PC-9 (cell line): ENCODE measurements at regions not wholly inside any gene's neighbourhood (a gene's known extent, or its start where the extent isn't known, plus 50 kb on each side); places are given as distances from the start of the nearest gene placed in this dataset.

Experiments used
- EZH2 ChIP-seq: fragments of 200-600 bp; sonication (generic); IDR thresholded peaks from 2 replicates; pipeline ENCODE4 v1.8.0; 2017; ENCODE audit warnings: antibody characterized with exemption, low read depth
- TF ChIP-seq, protein P1 (sequence below): fragments of 200-600 bp; sonication (generic); conservative IDR thresholded peaks from 2 replicates; pipeline ENCODE4 v1.6.1; 2017; ENCODE audit warnings: mixed run types, antibody characterized with exemption, mild to moderate bottlenecking, moderate library complexity

GRCh38 chr5:18507114-18507513 lies 872.9 kb downstream of the TAF11L14 start:
- TF ChIP-seq, protein P1, sequence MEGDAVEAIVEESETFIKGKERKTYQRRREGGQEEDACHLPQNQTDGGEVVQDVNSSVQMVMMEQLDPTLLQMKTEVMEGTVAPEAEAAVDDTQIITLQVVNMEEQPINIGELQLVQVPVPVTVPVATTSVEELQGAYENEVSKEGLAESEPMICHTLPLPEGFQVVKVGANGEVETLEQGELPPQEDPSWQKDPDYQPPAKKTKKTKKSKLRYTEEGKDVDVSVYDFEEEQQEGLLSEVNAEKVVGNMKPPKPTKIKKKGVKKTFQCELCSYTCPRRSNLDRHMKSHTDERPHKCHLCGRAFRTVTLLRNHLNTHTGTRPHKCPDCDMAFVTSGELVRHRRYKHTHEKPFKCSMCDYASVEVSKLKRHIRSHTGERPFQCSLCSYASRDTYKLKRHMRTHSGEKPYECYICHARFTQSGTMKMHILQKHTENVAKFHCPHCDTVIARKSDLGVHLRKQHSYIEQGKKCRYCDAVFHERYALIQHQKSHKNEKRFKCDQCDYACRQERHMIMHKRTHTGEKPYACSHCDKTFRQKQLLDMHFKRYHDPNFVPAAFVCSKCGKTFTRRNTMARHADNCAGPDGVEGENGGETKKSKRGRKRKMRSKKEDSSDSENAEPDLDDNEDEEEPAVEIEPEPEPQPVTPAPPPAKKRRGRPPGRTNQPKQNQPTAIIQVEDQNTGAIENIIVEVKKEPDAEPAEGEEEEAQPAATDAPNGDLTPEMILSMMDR: no peak
- no peak for TF ChIP-seq EZH2
